GM12874 (cell line): ENCODE measurements at regions not wholly inside any gene's neighbourhood (a gene's known extent, or its start where the extent isn't known, plus 50 kb on each side); places are given as distances from the start of the nearest gene placed in this dataset.

Source experiments
- CTCF ChIP-seq: IDR thresholded peaks from 2 replicates; pipeline ENCODE4 v1.5.1; 2011; ENCODE audit warnings: low read depth, mild to moderate bottlenecking, control low read depth, low read length, moderate library complexity; ENCODE audit not compliant: insufficient read depth

- no peak for TF ChIP-seq CTCF
Measured at GRCh38 chr2:236670235-236670620, 100.6 kb downstream of the ACKR3 start.

GRCh38 chr2:236671896-236672562, 102.4 kb downstream of the ACKR3 start:
- no peak for TF ChIP-seq CTCF

- no peak for TF ChIP-seq CTCF
Measured at GRCh38 chr2:236672606-236673005, 103.0 kb downstream of the ACKR3 start.

GRCh38 chr2:236673126-236673822, 103.6 kb downstream of the ACKR3 start:
- TF ChIP-seq CTCF, result no peak

DNA sequence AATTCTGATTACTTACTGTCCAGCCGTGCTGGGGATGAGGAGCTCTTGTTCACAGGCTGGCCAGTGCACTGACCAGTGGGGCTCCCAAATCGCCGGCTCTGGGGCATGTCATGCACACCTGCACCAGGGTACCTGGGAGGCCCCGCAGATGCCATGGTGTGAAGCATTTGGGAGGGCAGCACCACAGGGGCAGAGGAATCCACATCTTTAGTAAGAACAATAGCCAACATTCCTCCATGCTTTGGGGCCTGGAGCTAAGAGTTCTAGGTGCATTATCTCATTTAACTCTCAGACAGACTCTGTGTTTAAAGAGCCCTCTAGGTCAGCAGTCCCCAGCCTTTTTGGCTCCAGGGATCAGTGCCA, 104.2 kb downstream of the ACKR3 start:
- TF ChIP-seq CTCF, result no peak

GRCh38 chr2:236674238-236674637, 104.6 kb downstream of the ACKR3 start:
- TF ChIP-seq CTCF, result no peak

DNA sequence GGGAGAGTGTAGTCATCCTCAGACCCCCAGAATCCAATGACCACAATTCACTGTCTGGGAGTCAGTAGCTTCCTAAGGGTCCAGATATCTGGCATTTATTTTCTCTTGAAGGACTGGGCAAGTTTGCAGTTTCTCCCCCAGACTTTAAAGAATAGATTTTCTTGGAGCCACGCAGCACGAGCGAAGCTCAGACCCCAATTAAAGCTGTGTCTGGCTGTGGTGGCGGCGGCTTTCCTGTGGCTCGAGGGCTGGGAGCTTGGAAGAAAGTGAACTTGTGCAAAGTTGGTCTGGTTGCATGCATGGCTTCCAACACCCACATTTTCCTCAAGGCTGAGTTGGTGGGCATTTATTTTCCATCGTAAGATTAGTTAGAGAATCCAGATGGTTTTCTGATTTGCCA, 105.0 kb downstream of the ACKR3 start:
- TF ChIP-seq CTCF, result no peak
